Upper lobe of right lung (tissue), 1 donor: ENCODE measurements at regions not wholly inside any gene's neighbourhood (a gene's known extent, or its start where the extent isn't known, plus 50 kb on each side); places are given as distances from the start of the nearest gene placed in this dataset.
"Not testable (repeated sequence)": the region's sequence is repeated elsewhere in the genome, so short reads cannot be mapped to it uniquely, and the experiment has no call there.

ENCODE experiments used
- ATAC-seq: fragments of 200-7000 bp; cut with Tn5 transposase; one replicate; pipeline ENCODE4 v1.9.1; 2020; ENCODE audit warnings: mild to moderate bottlenecking, moderate library complexity
- DNase-seq: peaks from one replicate; pipeline ENCODE4 v3.0.0-alpha.2; 2020
- H3K27ac ChIP-seq: fragments of 200-600 bp; one replicate; pipeline ENCODE4 v1.8.0; 2022
- H3K27me3 ChIP-seq: fragments of 200-600 bp; one replicate; pipeline ENCODE4 v1.8.0; 2022; ENCODE audit warnings: mild to moderate bottlenecking
- H3K36me3 ChIP-seq: fragments of 200-600 bp; one replicate; pipeline ENCODE4 v1.8.0; 2022
- H3K4me1 ChIP-seq: fragments of 200-600 bp; one replicate; pipeline ENCODE4 v1.8.0; 2022
- H3K4me3 ChIP-seq: fragments of 200-600 bp; one replicate; pipeline ENCODE4 v1.8.0; 2022; ENCODE audit warnings: mild to moderate bottlenecking
- H3K9me3 ChIP-seq: fragments of 200-600 bp; one replicate; pipeline ENCODE4 v1.8.0; 2022
- intact Hi-C: fragments of 100-400 bp; cut with DNase I; formaldehyde crosslinking; loops from one replicate; pipeline ENCODE4 v1.11.0; 2022
- TF ChIP-seq, protein P1 (sequence below): fragments of 200-600 bp; IDR thresholded peaks from one replicate; pipeline ENCODE4 v1.8.0; 2022; ENCODE audit warnings: antibody characterized with exemption
- donor health status: DM: no; HTN: yes; CAD: no; lungs with severe emphysema.

DNA sequence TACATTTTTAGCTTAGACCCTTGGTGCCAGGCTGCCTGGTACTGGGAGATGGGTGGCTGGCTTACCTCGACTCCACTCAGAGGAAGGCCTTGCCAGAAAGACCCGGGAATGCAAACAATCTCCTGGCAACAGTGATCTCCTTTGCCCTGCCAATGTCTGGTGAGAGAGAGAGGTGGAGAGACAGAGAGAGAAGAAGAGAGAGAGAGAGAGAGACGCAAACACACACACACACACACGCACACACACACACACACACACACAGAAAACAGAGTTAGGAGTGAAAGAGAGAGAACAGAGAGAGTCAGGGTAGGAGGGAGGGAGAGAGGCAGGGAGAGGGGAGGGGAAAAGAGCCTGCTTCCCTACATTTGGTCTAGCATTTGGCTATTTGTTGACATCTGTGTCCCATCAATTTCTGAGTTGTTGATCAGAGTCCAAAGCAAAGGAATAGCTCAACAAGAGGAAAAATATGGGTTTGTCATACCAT is 181.6 kb upstream of the MAP1B start:
- TF ChIP-seq, protein P1, sequence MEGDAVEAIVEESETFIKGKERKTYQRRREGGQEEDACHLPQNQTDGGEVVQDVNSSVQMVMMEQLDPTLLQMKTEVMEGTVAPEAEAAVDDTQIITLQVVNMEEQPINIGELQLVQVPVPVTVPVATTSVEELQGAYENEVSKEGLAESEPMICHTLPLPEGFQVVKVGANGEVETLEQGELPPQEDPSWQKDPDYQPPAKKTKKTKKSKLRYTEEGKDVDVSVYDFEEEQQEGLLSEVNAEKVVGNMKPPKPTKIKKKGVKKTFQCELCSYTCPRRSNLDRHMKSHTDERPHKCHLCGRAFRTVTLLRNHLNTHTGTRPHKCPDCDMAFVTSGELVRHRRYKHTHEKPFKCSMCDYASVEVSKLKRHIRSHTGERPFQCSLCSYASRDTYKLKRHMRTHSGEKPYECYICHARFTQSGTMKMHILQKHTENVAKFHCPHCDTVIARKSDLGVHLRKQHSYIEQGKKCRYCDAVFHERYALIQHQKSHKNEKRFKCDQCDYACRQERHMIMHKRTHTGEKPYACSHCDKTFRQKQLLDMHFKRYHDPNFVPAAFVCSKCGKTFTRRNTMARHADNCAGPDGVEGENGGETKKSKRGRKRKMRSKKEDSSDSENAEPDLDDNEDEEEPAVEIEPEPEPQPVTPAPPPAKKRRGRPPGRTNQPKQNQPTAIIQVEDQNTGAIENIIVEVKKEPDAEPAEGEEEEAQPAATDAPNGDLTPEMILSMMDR, result no peak
- no peak overlapping the region for H3K4me3 ChIP-seq
- intact Hi-C loops, result no loop called here
- no peaks in the 10 kb centered on the region for H3K9me3 ChIP-seq
- DNase-seq (no peak), ATAC-seq (peak; percentile 46)
- peaks cover 8% of the 10 kb centered on the region for H3K4me1 ChIP-seq
- no peaks in the 10 kb centered on the region for H3K27me3 ChIP-seq
- no peak overlapping the region for H3K27ac ChIP-seq
- no peaks in the 10 kb centered on the region for H3K36me3 ChIP-seq

DNA sequence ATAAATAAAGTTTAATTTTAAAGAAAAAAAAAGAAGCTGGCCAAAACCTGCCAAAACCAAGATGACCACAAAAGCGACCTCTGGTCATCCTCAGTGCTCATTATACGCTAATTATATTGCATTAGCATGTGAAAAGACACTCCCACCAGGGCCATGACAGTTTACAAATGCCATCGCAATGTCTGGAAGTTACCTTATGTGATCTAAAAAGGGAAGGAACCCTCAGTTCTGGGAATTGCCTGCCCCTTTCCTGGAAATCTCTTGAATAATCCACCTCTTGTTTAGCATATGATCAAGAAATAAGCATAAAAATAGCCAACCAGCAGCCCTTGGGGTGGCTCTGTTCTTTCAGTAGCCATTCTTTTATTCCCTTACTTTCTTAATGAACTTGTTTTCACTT is 178.3 kb upstream of the MAP1B start:
- no peaks in the 10 kb centered on the region for H3K9me3 ChIP-seq
- H3K4me1 ChIP-seq, result peaks cover 8% of the 10 kb centered on the region
- ATAC-seq (no peak), DNase-seq (no peak)
- H3K27ac ChIP-seq, result no peak overlapping the region
- TF ChIP-seq, protein P1, result no peak
- intact Hi-C loops, result no loop called here
- no peaks in the 10 kb centered on the region for H3K27me3 ChIP-seq
- H3K4me3 ChIP-seq, result no peak overlapping the region
- no peaks in the 10 kb centered on the region for H3K36me3 ChIP-seq

DNA sequence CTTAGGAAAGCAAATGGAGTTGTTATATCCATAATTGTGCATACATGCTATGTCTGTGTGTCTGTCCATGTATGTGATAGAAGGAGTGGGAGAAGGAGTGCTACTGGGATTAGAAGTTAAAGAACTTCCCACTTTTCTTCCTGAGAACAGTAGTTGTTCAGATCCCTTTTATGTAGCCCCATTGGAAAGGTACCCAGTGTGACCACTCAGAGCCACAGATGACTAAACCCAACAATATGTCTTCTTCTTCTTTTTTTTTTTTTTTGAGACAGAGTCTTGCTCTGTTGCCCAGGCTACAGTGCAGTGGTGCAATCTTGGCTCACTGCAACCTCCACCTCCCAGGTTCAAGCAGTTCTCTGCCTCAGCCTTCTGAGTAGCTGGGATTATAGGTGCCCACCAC is 176.7 kb upstream of the MAP1B start:
- DNase-seq, ATAC-seq, H3K27me3 ChIP-seq, H3K9me3 ChIP-seq, H3K27ac ChIP-seq, intact Hi-C loops, H3K4me1 ChIP-seq, H3K4me3 ChIP-seq, H3K36me3 ChIP-seq: not testable (repeated sequence)

DNA sequence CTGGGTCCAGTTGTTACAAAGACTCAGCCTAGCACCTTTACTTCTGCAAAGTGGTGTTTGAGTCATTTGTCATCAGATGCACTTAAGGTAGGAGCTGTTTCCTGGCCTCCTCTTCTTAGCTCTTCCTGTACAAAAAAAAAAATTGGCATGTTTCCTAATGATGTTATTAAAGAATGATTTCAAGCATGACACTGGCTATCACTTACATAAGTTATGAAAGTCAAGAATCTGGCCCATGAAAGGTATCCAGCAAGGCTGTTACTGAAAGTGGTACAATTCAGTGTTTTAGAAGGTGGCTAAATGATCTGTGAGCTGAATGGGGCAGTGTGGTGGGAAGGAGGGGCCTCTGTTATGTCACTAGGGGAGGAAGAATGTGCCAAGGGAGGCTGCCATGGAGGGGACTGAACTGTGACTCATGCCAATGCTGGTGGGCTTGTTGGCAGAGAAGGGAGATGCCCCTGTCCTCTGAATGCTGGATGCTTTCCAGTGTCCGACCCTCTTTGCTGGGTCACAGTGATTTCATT is 175.1 kb upstream of the MAP1B start:
- no peak overlapping the region for H3K27ac ChIP-seq
- no peak overlapping the region for H3K4me3 ChIP-seq
- no peaks in the 10 kb centered on the region for H3K4me1 ChIP-seq
- H3K9me3 ChIP-seq, result no peaks in the 10 kb centered on the region
- no peaks in the 10 kb centered on the region for H3K36me3 ChIP-seq
- no peaks in the 10 kb centered on the region for H3K27me3 ChIP-seq
- TF ChIP-seq, protein P1, result no peak
- DNase-seq (no peak), ATAC-seq (no peak)
- intact Hi-C loops, result no loop called here

DNA sequence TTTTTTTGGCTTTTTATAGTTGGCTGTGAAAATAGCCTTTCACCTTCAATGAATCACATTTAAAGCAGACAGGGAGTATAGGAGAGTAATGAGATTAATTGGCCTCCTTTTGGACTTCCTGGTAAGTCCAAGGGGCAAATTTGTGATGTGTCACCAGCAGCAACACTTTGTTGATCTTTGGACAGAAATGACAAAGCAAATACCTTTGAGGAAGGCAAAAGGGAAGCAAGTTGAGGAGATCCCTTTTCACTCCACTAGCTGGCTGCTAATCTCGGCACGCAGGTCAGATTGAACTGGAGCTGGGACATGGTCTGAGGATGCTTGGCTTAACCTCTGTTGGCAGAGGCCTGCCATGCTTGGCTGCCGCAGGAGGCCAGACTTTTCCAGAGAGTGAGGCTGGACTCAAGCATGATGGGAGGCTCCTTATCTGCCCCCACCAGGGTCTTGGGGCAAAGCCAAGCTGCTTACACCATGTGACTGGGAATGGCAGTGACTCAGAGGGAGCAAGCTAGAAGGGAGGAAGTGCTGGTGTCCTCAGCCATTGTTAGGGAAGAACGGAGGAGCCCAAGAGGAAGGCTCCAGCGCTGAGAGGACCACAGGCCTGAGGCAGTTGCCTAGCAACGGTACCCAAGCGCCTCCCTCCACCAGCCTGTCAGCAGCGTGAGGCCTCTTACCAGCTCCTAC is 174.5 kb upstream of the MAP1B start:
- intact Hi-C loops, result no loop called here
- TF ChIP-seq, protein P1, result no peak
- H3K27me3 ChIP-seq, result no peaks in the 10 kb centered on the region
- DNase-seq (no peak), ATAC-seq (peak; percentile 48)
- H3K27ac ChIP-seq, result no peak overlapping the region
- no peaks in the 10 kb centered on the region for H3K36me3 ChIP-seq
- H3K9me3 ChIP-seq, result no peaks in the 10 kb centered on the region
- no peaks in the 10 kb centered on the region for H3K4me1 ChIP-seq
- no peak overlapping the region for H3K4me3 ChIP-seq

DNA sequence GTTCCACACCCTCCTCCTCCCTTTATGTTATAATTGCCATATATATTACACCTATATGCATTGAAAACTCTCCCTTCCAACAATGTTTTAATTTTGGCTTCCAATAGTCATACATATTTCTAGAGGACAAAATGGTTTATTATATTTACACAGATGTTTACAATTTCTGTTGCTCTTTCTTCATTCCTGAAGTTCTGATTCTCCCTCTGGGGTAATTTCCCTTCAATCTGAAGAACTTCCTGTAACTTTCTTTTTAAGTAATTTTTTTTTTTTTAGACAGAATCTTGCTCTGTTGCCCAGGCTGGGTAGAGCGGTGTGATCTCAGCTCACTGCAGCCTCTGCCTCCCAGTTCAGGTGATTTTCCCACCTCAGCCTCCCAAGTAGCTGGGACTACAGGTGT is 173.0 kb upstream of the MAP1B start:
- Histone ChIP-seq H3K4me1 (no peaks in the 10 kb centered on the region), H3K27ac (no peak overlapping the region), H3K9me3 (no peaks in the 10 kb centered on the region), H3K4me3 (no peak overlapping the region), H3K27me3 (no peaks in the 10 kb centered on the region), H3K36me3 (no peaks in the 10 kb centered on the region)
- TF ChIP-seq, protein P1, result no peak
- ATAC-seq (no peak), DNase-seq (no peak)
- intact Hi-C loops, result no loop called here
